ENCODE measurements at regions not wholly inside any gene's neighbourhood (a gene's known extent, or its start where the extent isn't known, plus 50 kb on each side); places are given as distances from the start of the nearest gene placed in this dataset.

GRCh38 chr21:35178098-35178497, 129.0 kb upstream of the RUNX1 start:
- Mint-ChIP-seq H3K4me3 (no peak overlapping the region), H3K27ac (ENCODE audit: unreplicated experiment) (no peak overlapping the region), H3K36me3 (ENCODE audit: low read depth) (peaks cover 2% of the 10 kb centered on the region), H3K4me1 (no peaks in the 10 kb centered on the region), H3K27me3 (ENCODE audit: low read depth) (no peaks in the 10 kb centered on the region), H3K9me3 (peaks cover 6% of the 10 kb centered on the region)
- TF ChIP-seq, protein P1, sequence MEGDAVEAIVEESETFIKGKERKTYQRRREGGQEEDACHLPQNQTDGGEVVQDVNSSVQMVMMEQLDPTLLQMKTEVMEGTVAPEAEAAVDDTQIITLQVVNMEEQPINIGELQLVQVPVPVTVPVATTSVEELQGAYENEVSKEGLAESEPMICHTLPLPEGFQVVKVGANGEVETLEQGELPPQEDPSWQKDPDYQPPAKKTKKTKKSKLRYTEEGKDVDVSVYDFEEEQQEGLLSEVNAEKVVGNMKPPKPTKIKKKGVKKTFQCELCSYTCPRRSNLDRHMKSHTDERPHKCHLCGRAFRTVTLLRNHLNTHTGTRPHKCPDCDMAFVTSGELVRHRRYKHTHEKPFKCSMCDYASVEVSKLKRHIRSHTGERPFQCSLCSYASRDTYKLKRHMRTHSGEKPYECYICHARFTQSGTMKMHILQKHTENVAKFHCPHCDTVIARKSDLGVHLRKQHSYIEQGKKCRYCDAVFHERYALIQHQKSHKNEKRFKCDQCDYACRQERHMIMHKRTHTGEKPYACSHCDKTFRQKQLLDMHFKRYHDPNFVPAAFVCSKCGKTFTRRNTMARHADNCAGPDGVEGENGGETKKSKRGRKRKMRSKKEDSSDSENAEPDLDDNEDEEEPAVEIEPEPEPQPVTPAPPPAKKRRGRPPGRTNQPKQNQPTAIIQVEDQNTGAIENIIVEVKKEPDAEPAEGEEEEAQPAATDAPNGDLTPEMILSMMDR (conservative IDR thresholded peaks at IDR 0.05): no peak
- no peak for DNase-seq (ENCODE audit: low read depth, low spot score)

- H3K36me3 Mint-ChIP-seq (ENCODE audit: low read depth): peaks cover 2% of the 10 kb centered on the region
- H3K27ac Mint-ChIP-seq (ENCODE audit: unreplicated experiment): no peak overlapping the region
- peaks cover 6% of the 10 kb centered on the region for H3K9me3 Mint-ChIP-seq
- TF ChIP-seq, protein P1 (conservative IDR thresholded peaks at IDR 0.05): no peak
- no peak for DNase-seq (ENCODE audit: low read depth, low spot score)
- H3K4me3 Mint-ChIP-seq: no peak overlapping the region
- peaks cover 12% of the 10 kb centered on the region for H3K4me1 Mint-ChIP-seq
- H3K27me3 Mint-ChIP-seq (ENCODE audit: low read depth): no peaks in the 10 kb centered on the region
Observed at GRCh38 chr21:35172231-35172630, 123.1 kb upstream of the RUNX1 start.

DNA sequence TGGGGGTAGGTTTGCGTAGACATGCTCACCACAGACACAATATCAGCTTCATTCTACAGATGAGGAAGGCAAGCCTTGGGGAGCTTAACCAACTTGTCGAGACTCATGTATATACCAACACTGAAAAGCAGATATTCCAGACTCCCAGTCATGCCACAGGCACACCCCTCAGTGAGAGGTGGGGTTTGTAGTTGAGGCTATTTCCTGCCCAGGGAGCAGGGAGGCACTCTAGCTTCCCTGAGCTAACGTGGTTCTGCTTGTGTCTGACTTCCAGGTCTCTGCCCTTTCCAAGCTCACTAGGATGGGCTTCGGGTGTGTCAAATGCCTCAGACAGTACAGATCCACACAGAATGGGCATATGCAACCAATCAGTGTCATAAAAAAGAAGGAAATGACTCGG, 122.3 kb upstream of the RUNX1 start:
- Mint-ChIP-seq H3K27ac (ENCODE audit: unreplicated experiment) (no peak overlapping the region), H3K9me3 (peaks cover 6% of the 10 kb centered on the region), H3K4me1 (peaks cover 12% of the 10 kb centered on the region), H3K27me3 (ENCODE audit: low read depth) (no peaks in the 10 kb centered on the region), H3K36me3 (ENCODE audit: low read depth) (peaks cover 2% of the 10 kb centered on the region), H3K4me3 (no peak overlapping the region)
- no peak for DNase-seq (ENCODE audit: low read depth, low spot score)
- TF ChIP-seq, protein P1 (conservative IDR thresholded peaks at IDR 0.05): no peak

GRCh38 chr21:35170818-35171217, 121.7 kb upstream of the RUNX1 start:
- no peak overlapping the region for H3K27ac Mint-ChIP-seq (ENCODE audit: unreplicated experiment)

GRCh38 chr21:35170244-35170643, 121.1 kb upstream of the RUNX1 start:
- Mint-ChIP-seq H3K27ac (ENCODE audit: unreplicated experiment) (no peak overlapping the region), H3K27me3 (ENCODE audit: low read depth) (no peaks in the 10 kb centered on the region), H3K4me3 (no peak overlapping the region), H3K9me3 (peaks cover 6% of the 10 kb centered on the region), H3K36me3 (ENCODE audit: low read depth) (peaks cover 2% of the 10 kb centered on the region), H3K4me1 (peaks cover 12% of the 10 kb centered on the region)
- TF ChIP-seq, protein P1 (conservative IDR thresholded peaks at IDR 0.05): no peak
- no peak for DNase-seq (ENCODE audit: low read depth, low spot score)

More at GRCh38 chr21:35170818-35171217, 121.7 kb upstream of the RUNX1 start:
- H3K4me1 Mint-ChIP-seq: peaks cover 12% of the 10 kb centered on the region
- no peak overlapping the region for H3K4me3 Mint-ChIP-seq
- H3K9me3 Mint-ChIP-seq: peaks cover 3% of the 10 kb centered on the region
- H3K27me3 Mint-ChIP-seq (ENCODE audit: low read depth): no peaks in the 10 kb centered on the region
- peaks cover 2% of the 10 kb centered on the region for H3K36me3 Mint-ChIP-seq (ENCODE audit: low read depth)
- TF ChIP-seq, protein P1 (conservative IDR thresholded peaks at IDR 0.05): no peak
- no peak for DNase-seq (ENCODE audit: low read depth, low spot score)

GRCh38 chr21:35169574-35169973, 120.5 kb upstream of the RUNX1 start:
- H3K4me3 Mint-ChIP-seq: no peak overlapping the region
- no peaks in the 10 kb centered on the region for H3K36me3 Mint-ChIP-seq (ENCODE audit: low read depth)
- TF ChIP-seq, protein P1 (conservative IDR thresholded peaks at IDR 0.05): no peak
- H3K4me1 Mint-ChIP-seq: peaks cover 12% of the 10 kb centered on the region
- DNase-seq (ENCODE audit: low read depth, low spot score): no peak
- no peaks in the 10 kb centered on the region for H3K27me3 Mint-ChIP-seq (ENCODE audit: low read depth)
- no peak overlapping the region for H3K27ac Mint-ChIP-seq (ENCODE audit: unreplicated experiment)
- peaks cover 5% of the 10 kb centered on the region for H3K9me3 Mint-ChIP-seq
